ENCODE measurements at regions not wholly inside any gene's neighbourhood (a gene's known extent, or its start where the extent isn't known, plus 50 kb on each side); places are given as distances from the start of the nearest gene placed in this dataset.

DNA sequence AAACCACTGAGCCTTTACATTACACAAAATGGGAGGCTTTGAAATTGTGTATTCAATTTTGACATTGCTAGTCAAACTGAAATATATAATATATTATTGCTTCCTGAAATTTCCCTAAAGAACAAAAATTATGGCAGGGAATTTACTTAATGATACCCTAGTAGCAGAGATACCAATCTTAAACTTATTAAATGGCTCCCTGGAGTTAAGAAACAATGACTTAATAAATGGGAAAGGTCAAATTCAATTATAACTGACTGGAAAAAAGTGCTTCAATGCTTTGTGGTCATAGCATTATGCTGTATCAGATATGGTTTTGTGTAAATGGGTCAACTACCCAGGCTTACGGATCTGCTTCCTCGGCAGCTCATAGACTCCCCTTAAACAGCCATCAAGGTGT lies 244.1 kb downstream of the CNTN3 start:
- no peak for DNase-seq
- in situ Hi-C loops (cut with MboI; ENCODE audit: low pct_unique_long_range_greater_than_20kb, low sequenced_read_pairs): no loop called here

DNA sequence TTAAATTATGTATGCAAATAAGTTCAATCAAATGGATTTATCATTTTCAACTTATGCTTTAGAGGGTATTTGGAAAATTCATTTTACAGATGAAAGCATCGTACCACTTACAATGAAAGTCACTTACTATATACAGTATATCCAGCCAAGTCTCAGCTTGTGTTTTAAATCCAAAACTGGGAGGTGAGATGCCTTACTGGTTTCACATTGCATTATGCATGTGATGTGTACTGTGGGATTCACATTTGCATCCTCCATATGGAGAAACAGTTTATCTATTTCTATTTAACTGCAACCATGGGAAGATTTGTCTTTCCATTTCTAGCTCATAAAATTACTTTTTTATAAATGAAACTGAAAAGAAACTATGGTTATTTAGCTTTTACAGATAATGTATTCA lies 248.1 kb downstream of the CNTN3 start:
- in situ Hi-C loops (cut with MboI; ENCODE audit: low pct_unique_long_range_greater_than_20kb, low sequenced_read_pairs): no loop called here
- DNase-seq: no peak

DNA sequence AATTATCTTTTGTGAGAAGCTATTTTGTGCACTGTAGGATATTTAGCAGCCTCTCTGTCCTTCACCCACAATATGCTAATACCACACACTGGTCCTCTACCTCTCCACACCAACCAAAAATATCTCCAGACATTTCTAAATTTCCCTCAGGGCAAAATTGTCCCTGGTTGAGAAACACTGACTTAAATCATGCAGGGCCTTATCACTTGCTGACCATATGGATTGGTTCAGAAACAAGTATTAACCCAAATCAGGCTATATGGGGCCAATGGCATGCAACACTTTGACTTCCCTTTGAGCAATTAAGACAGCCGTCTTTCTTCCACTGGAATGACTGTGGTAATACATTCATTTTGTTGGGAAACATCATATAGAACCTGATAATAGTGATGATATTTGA lies 251.1 kb downstream of the CNTN3 start:
- in situ Hi-C loops (cut with MboI; ENCODE audit: low pct_unique_long_range_greater_than_20kb, low sequenced_read_pairs): no loop called here
- no peak for DNase-seq

DNA sequence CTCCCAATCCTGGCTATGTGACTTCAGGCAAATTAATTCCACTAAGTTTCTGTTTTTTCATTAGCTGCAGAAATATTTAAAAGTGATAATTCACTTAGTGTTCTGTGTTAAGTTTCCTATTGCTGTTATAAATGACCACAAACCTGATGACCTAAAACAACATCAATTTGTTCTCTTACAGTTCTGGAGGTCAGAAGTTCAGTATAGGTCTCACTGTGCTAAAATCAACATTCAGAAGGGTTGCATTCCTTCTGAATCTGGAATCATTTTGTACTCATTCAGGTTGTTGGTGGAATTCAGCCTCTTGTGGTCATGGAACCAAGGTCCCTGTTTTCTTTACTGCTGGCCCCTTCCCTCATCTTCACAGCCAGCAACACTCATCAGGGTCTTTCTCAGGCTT lies 254.1 kb downstream of the CNTN3 start:
- in situ Hi-C loops (cut with MboI; ENCODE audit: low pct_unique_long_range_greater_than_20kb, low sequenced_read_pairs): no loop called here
- no peak for DNase-seq

DNA sequence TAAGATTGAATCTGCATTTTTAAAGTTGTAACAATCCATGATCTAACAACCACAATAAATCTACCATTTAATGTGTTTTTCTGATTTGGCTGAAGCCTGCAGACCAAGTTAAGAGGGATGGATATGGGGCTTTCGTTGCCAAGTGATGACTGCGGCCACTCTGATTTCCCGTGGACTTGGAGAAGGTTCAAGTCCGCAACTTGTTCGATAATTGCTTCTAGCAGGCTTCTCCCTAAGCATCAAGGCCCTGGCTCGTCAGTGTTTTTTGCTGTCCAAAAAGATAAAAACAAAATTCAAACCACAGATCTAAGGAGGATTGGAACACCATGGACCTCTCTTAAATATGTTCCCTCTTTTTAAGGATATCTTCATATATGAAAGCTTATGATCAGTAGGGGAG lies 256.6 kb downstream of the CNTN3 start:
- no peak for DNase-seq
- in situ Hi-C loops (cut with MboI; ENCODE audit: low pct_unique_long_range_greater_than_20kb, low sequenced_read_pairs): no loop called here

DNA sequence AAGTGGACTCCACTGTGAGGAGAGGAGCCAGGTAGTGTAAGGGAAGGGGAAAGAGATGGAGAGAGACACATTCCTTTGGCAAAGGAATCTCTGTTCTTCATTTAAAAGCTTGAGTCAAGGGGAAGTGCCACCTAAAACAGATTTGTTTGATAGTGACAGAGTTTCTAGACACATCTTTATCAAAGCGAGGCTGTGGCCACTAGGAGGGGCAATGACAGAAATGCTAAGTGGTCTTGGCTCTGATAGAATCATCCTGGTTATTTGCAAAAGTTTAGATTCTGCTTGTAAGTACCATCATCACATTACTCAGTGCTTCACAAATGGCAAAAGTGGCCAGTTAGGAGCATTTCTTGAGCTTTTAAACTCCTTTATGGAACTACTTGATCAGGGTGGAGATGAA lies 261.4 kb downstream of the CNTN3 start:
- no peak for DNase-seq
- in situ Hi-C loops (cut with MboI; ENCODE audit: low pct_unique_long_range_greater_than_20kb, low sequenced_read_pairs): no loop called here

DNA sequence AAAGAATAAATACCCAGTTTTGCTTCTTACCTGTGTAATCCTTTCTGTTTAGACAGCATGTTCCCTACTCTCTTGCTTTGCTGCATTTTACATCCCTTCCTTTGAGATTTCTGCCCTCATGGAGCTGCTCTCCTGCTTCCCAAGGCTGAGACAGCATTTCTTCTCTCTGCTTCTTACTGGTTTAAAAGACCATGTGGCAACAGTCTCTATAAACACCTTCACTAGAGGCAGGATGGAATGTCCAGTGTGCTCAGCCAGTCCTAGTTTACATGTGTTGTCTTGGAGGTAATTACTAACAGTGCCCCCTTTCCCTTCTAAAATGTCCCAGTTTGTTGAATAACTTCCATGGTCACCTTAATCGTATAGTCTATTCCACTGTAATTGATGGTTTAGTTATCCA lies 262.3 kb downstream of the CNTN3 start:
- in situ Hi-C loops (cut with MboI; ENCODE audit: low pct_unique_long_range_greater_than_20kb, low sequenced_read_pairs): no loop called here
- DNase-seq: no peak

DNA sequence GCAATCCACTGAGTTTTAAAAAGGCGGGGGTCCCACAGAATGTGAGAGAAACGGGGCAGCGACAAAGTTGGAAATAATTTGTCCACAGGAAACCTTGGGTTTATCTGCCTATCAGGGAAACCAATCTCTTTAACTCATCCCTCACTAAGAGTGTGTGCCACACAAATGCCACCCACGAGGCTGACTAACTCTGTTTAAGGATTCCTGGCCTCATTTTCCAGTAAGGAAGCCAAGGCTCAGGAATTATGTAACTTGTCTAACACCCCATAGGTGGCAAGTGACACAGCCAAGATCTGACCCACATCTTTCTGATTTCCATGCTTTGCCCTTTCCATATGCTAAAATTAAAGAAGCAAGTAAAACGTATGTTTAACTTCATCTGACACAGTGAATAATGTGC lies 263.2 kb downstream of the CNTN3 start:
- no peak for DNase-seq
- in situ Hi-C loops (cut with MboI; ENCODE audit: low pct_unique_long_range_greater_than_20kb, low sequenced_read_pairs): no loop called here

DNA sequence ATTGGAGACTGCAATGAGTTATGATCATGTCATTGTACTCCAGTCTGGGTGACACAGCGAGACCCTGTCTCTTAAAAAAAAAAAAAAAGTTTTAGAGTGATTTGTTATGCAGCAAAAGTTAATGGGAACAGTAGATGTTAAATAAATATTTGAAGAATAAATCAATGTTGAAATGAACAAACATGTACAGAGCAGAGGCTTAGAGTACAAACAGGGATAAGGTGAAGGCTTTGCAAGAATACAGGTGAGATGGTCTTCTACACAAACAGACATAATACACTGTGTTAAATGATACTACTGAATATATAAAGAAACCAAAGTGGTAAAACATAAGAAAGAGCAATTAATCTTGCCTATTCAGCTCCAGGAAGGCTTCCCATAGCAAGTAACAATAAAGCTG lies 265.4 kb downstream of the CNTN3 start:
- DNase-seq: no peak
- in situ Hi-C loops (cut with MboI; ENCODE audit: low pct_unique_long_range_greater_than_20kb, low sequenced_read_pairs): no loop called here

DNA sequence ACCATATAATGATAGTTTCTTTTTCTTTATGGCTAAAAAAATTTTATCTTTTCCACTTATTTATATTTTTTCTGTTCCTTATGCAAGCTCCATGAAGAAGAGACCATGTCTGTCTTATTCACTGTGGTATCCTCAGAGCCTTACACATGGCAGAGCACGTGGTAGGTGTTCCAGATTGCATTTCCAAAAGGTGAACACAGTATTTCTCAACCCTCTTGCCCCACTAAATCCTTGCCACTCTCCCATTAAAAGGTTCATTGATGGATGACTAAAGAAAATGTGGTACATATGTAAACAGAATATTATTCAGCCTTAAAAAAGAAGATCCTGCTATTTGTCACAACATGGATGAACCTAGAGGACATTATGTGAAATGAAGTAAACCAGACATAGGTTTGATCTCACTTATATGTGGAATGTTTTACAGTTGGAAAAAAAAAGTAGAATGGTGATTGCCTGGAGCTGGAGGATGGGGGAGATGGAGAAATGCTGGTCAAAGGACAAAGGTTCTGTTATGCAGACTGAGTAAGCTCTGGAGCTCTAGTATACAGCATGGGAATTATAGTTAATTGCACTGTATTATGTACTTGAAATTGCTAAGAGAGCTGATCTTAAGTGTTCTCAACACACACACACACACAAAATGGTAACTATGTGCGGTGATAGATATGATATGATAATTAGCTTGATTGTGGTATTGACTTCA lies 266.7 kb downstream of the CNTN3 start:
- no peak for DNase-seq
- in situ Hi-C loops (cut with MboI; ENCODE audit: low pct_unique_long_range_greater_than_20kb, low sequenced_read_pairs): no loop called here

DNA sequence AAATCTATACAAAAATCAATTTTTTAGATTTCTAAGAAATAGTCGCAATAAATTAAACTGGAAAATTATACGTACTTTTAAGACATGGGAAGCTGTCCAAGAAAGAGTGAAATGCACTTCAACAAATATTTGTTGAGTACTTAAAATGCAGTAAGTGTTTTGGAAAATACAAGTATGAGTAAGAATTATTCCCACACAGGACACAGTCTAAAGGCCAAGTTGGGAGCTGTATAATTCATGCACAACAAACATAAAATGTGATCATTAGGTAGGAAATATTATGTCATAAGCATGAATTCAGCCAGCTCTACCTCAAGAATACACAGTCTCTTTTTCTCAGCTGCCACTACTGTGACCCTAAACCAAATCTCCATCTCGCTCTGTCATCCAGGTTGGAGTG lies 267.6 kb downstream of the CNTN3 start:
- DNase-seq: no peak
- in situ Hi-C loops (cut with MboI; ENCODE audit: low pct_unique_long_range_greater_than_20kb, low sequenced_read_pairs): no loop called here

DNA sequence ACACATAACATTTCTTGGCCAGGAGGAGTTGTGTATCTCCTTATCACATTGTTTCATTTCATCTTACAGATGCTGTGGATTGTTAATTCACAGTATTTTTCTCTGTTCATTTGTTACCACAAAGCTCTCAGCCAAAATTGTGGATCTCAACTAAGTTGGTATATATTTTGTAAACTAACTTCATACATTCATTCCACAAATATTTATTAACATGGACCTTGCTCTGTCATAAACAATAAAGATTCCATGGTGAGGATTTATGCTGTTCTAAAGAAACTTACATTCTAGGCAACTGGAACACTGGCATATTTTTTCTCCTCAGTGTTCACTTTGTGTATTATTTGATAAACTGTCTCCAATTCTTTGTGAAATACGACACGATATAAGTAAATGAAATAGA lies 268.8 kb downstream of the CNTN3 start:
- in situ Hi-C loops (cut with MboI; ENCODE audit: low pct_unique_long_range_greater_than_20kb, low sequenced_read_pairs): no loop called here
- no peak for DNase-seq

DNA sequence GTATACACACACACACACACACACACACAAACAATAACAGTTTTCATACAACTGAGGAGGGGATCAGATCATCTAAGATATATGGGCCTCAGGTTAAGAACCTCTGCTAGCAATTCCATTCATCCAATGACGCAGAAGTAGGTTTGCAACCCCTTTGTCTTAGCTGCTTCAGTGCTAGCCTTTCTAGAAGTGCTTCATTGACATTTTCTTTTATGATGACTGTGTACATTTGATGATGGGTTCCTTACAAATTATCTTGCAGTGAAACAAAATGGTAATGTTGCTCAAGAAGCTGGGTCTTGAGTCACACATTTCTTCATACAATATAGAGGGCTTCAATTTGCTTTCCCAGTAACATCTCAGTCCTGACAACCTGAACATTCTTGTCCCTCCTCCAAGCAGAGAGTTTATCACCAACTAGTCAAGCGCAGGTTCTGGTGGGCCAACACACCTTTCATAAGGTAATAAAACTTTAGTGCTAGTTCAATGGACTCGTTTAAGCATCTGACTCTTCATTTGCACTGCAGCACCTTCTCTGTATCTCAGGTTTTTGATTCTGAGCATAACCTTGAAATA lies 269.5 kb downstream of the CNTN3 start:
- DNase-seq: no peak
- in situ Hi-C loops (cut with MboI; ENCODE audit: low pct_unique_long_range_greater_than_20kb, low sequenced_read_pairs): no loop called here

DNA sequence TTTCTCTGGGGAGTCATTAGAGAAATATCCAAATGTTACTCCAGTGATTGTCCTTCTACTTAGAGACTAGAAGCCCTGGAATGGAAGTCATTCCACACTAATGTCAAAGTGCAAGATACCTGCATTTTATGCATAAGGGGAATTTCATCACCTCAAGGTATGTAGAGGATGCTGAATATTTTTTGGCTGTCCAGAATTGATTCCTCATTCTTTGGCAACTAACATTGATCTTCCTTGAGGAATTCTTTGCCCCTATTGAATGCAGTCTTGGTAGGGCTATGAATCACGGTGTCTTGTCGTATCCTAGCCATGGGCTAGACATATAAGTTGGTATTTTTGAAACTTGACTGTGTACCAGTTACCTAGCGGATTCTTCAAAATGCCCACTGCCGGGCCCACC lies 271.1 kb downstream of the CNTN3 start:
- DNase-seq: no peak
- in situ Hi-C loops (cut with MboI; ENCODE audit: low pct_unique_long_range_greater_than_20kb, low sequenced_read_pairs): no loop called here

DNA sequence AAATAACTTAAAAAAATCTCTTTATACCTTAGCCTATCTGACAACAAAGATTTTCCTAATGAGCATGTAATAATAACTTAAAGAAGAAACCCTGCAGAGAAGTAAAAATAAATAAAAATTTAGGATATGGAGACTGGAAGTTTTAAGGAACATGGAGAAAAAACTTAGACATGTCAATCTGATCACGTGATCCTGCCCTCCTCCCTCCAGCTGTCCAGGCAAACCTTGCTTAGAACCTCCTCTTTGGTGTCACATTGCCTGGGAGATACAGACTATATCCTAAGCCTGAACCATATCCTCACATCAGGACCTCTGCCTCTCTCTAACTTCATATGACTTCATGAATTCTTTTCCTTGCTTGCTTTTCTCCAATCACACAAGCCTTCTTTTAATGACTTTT lies 275.5 kb downstream of the CNTN3 start:
- in situ Hi-C loops (cut with MboI; ENCODE audit: low pct_unique_long_range_greater_than_20kb, low sequenced_read_pairs): no loop called here

DNA sequence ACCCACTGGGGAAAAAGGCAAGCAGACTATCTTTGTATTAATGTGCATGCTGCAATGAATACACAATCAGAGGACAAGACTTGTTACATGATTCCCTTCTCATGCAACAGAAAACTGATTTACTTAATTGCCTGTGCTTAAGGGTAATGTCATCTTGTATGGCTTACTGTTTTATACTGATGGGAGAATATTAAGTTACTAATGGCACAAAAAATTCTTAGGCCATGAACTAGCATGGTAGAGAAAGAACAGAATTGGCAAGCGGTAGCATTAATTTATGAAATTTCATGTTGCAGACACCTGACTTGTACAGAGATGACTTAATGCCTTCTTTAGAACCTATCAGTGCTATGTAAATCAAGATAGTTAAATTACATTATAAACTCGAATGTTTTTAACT lies 282.3 kb downstream of the CNTN3 start:
- in situ Hi-C loops (cut with MboI; ENCODE audit: low pct_unique_long_range_greater_than_20kb, low sequenced_read_pairs): no loop called here

More for the DNA sequence above, 275.5 kb downstream of the CNTN3 start:
- no peak for DNase-seq

DNA sequence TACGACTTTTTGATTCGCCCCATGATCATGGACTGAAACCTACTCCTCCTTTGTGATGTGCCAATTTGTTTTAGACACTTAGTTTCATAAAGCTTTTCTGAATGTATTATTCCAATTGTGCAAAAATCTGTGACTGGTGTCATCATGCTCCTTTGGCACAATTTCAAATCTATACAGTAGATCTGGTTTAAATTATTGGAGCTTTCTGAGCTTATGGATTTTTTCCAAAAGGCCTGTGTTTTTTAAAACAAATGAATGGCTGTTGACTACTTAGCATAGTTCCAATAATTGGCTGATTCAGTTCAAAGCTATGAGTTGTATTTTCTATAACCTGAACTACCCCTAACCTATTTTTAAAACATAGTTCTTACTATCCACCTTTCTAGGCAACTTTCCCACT lies 282.7 kb downstream of the CNTN3 start:
- DNase-seq: no peak
- in situ Hi-C loops (cut with MboI; ENCODE audit: low pct_unique_long_range_greater_than_20kb, low sequenced_read_pairs): no loop called here

More for the DNA sequence above, 282.3 kb downstream of the CNTN3 start:
- DNase-seq: no peak

DNA sequence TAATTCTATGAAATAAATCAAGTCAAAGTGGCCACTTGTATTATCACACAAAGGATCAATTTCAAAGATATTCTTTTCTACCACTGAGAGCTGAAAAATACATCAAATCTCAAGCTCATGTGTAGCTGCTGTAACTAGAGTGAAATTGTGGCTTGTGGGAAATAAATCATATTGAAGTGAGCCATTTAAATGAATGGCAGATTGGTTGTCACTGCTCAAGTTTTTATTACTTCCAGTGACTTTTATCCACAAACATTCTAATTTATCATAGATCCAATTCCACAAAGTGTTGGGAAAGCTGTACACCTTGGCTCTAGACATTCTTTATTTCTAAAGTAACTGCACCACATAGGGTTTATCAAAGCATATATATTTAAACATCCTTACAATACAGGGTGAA lies 285.4 kb downstream of the CNTN3 start:
- in situ Hi-C loops (cut with MboI; ENCODE audit: low pct_unique_long_range_greater_than_20kb, low sequenced_read_pairs): no loop called here

DNA sequence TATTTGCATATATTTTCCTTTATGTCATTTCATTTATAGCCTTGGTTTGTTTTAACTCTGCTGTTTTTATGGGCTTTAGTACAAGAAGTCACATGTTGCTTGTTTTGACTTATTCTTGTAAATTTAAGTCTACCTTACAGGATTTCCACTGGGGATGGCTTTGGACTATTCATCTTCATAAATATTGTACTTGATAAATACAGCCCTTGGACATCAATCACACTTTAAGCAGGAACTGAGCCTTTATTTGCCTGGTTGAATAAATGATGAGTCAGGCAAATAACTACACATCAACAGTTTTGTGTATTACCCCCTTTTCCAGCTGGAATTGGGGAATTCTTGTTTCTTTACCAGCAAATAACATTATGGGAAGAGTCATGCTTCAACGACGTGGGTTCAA lies 286.0 kb downstream of the CNTN3 start:
- in situ Hi-C loops (cut with MboI; ENCODE audit: low pct_unique_long_range_greater_than_20kb, low sequenced_read_pairs): no loop called here
- no peak for DNase-seq

More for the DNA sequence above, 285.4 kb downstream of the CNTN3 start:
- no peak for DNase-seq

DNA sequence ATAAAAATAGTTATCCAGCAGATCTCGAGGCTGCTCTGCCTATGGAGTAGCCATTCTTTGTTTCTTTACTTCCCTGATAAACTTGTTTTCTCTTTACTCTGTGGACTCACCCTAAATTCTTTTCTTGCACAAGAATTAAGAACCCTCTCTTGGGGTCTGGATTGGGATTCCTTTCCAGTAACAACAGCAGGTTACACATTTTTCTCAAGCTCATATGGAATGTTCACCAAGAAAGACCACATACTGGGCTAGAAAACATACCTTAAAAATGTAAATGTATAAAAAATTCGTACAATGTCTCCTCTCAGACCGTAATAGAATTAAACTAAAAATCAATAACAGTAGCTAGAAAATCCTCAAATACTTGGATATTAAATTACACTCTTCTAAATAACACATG lies 299.2 kb downstream of the CNTN3 start:
- in situ Hi-C loops (cut with MboI; ENCODE audit: low pct_unique_long_range_greater_than_20kb, low sequenced_read_pairs): no loop called here
- no peak for DNase-seq

DNA sequence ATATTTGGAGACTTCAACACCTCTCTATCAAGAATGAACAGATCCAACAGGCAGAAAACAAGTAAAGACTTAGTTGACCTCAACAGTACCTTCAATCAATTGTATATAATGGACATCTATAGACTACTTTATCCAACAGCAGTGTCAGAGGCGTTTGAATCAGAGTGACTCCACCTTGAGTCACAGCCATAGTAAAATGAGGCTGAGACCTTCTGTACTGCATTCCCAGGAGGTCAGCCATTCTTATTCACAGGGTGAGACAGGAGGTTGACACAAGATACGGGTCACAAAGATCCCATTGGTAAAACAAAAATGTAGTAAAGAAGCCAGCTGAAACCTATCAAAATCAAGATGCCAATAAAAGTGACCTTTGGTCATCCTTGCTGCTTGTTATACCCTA lies 299.8 kb downstream of the CNTN3 start:
- in situ Hi-C loops (cut with MboI; ENCODE audit: low pct_unique_long_range_greater_than_20kb, low sequenced_read_pairs): no loop called here
- DNase-seq: no peak
